GM18951 (cell line): ENCODE measurements at regions not wholly inside any gene's neighbourhood (a gene's known extent, or its start where the extent isn't known, plus 50 kb on each side); places are given as distances from the start of the nearest gene placed in this dataset.
"Not testable (repeated sequence)": the region's sequence is repeated elsewhere in the genome, so short reads cannot be mapped to it uniquely, and the experiment has no call there.

Experiments used
- POLR2A ChIP-seq: IDR thresholded peaks from 4 replicates; pipeline ENCODE4 v1.6.1; 2011; ENCODE audit warnings: mild to moderate bottlenecking; ENCODE audit not compliant: insufficient read length, insufficient read depth; ENCODE audit errors: extremely low read depth
- in situ Hi-C: fragments of 300-500 bp; cut with MboI; formaldehyde crosslinking; loops from one replicate; pipeline ENCODE4 v1.12.0; 2022; ENCODE audit warnings: low sequenced_read_pairs, mixed read lengths, inconsistent platforms; ENCODE audit not compliant: unreplicated experiment

DNA sequence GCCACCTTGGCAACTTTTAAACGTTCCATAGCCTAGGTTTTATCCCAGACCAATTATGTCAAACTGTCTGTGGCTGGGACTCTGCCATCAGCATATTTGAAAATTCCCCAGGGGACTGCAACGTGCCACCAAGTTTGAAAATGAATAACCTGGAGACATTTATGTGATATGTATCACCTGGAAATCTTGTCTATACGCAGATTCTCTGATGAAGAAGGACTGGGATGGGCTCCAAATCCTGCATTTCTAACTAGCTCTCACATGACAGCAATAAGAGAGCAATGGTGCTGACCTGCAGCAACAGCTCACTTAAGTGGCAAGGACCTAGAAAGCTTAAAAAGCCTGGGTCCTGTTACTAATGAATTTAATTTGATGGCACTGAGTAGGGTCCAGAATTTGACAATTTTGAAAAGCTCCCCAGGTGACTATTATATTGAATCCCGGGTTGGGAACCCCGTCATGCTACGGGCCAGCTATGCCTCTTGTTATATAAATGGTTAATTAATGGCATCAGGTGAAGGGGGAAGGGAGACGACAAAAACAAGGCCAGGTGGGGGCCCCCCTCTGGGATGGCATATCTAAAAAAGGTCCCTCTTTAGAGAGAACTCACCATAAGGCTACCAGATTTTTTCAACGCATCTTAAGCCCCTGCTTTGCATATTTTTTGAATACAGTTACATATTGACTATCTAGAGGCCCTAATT lies 213.7 kb downstream of the ZIC5 start:
- in situ Hi-C loops = no loop called here
- no peak for TF ChIP-seq POLR2A

DNA sequence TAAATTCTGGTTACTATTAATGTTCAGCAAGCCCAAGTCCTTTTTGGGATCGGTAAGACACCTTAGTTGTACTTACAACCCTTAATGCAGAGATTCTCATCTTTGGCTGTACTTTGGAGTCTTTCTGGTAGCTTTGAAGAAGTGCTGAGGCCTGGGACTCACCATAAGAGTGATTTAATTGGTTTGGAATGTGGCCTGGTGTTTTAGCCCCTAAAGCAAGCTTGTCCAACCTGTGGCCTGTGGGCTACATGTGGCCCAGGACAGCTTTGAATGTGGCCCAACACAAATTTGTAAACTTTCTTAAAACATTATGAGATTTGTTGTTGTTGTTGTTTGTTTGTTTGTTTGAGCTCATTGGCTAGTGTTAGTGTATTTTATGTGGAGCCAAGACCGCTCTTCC lies 215.3 kb downstream of the ZIC5 start:
- no peak for TF ChIP-seq POLR2A
- in situ Hi-C loops = no loop called here

DNA sequence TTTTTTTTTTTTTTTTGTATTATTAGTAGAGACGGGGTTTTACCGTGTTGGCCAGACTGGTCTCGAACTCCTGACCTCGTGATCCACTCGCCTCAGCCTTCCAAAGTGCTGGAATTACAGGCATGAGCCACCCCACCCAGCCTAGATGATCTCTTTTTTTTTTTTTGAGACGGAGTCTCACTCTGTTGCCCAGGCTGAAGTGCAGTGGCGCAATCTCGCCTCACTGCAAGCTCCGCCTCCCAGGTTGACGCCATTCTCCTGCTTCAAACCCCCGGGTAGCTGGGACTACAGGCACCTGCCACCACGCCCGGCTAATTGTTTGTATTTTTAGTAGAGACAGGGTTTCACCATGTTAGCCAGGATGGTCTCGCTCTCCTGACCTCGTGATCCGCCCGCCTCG lies 216.8 kb downstream of the ZIC5 start:
- in situ Hi-C loops = not testable (repeated sequence)

DNA sequence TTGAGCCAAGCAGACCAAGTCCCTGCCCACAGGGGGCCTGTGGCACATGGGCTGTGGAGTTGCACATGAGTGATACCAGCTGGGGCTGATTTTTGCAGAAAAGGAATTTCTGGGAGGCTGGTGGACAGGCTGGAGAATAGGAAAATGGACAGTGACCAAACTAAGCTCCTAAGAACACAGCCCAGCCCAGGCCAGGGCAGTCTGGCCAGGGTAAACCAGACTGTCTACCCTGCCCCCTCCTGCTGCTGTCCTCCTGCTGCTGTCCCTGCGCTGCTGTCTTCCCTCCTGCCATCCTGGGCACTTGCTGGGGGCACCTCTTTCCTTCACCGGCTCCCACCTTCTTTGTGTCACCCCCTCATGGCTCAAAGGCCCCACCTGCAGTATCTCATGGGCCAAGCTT lies 219.2 kb downstream of the ZIC5 start:
- in situ Hi-C loops = no loop called here
- no peak for TF ChIP-seq POLR2A

DNA sequence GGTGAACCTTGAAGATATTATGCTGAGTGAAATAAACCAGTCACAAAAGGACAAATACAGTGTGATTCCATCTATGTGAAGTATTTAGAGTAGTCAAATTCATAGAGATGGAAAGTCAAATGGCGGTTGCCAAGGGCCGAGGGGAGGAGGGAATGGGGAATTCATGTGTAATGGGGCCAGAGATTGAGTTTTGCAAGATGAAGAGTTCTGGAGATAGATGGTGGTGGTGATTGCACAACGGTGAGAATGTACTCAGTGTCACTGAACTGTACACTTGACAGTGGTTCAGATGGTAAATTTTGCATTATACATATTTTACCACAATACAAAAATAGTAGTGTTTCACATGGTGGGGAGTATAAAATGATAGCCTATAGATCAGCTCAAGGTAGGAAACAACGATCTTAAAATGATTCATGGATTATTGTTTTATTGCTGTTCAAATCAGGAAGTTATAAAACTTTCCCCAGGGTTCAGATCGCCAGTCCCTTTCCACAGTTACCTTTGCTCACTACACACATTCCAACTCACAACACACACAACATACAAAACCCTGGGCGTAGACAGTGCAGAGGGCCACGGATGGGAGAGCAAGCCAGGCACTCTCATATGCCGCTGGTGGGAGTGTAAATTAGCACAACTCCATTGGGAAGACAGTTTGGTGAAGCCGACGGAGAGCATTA lies 219.9 kb downstream of the ZIC5 start:
- no peak for TF ChIP-seq POLR2A
- in situ Hi-C loops = no loop called here

DNA sequence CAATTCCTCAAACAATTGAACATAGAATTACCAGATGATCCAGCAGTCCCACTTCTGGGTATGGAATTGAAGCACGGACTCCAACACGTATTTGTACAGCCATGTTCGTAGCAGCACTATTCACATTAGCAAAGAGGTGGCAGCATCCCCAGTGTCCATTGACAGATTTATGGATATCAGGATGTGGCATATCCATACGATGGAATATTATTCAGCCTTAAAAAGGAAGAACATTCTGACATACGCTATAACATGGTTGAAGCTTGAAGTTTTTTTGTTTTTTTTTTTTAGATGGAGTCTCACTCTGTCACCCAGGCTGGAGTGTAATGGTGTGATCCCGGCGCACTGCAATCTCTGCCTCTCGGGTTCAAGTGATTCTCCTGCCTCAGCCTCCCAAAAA lies 220.6 kb downstream of the ZIC5 start:
- in situ Hi-C loops = no loop called here
- no peak for TF ChIP-seq POLR2A

DNA sequence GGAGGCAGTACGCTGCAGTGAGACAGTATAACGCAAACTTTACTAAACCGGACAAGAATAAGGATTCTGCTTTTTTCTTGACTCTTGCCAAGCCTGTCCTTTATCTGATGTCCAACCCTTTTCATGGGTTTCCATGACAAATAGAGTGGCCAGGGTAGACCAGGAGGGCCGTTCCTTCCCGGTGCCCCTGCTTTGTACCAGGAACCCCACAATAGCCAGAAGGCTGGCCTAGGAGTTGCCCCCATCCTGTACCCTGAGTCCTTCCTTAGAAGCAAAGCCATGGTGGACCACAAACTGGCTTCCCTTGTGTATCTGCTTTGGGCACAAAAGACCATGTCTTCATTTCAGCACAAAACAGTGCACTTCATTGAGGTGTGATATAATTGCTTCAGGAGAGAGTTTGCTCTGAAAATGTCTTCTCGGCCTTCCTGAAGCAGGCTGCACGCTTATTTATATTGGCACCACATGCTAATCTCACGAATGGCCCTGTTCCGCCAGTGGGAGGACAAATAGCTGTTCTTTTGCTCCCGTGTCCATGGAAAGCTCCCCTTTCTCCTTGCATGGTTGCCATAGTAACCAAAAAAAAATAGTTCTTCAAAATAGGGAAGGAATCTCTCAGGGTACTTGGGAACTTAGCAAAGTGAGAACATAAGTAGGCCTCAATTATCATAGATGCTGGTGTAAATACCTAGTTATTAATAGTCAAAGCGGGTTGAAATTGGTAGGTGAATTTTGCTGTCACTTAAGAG lies 222.1 kb downstream of the ZIC5 start:
- TF ChIP-seq POLR2A = no peak
- in situ Hi-C loops = no loop called here

DNA sequence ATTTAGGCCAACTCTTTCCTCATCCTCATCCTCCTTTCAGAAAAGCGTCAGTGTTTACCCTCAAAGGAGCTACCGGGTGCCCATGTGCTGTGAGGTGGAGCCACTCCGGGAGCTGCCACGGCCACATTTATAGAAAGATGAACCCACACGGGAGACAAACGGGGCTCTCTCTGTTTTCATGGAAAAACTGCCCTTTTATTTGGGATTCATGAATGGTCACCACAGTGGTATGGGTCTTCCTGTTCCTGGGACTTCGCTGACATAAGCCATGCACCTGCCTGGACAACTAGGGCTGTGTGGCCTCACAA lies 224.2 kb downstream of the ZIC5 start:
- no peak for TF ChIP-seq POLR2A
- in situ Hi-C loops = no loop called here

DNA sequence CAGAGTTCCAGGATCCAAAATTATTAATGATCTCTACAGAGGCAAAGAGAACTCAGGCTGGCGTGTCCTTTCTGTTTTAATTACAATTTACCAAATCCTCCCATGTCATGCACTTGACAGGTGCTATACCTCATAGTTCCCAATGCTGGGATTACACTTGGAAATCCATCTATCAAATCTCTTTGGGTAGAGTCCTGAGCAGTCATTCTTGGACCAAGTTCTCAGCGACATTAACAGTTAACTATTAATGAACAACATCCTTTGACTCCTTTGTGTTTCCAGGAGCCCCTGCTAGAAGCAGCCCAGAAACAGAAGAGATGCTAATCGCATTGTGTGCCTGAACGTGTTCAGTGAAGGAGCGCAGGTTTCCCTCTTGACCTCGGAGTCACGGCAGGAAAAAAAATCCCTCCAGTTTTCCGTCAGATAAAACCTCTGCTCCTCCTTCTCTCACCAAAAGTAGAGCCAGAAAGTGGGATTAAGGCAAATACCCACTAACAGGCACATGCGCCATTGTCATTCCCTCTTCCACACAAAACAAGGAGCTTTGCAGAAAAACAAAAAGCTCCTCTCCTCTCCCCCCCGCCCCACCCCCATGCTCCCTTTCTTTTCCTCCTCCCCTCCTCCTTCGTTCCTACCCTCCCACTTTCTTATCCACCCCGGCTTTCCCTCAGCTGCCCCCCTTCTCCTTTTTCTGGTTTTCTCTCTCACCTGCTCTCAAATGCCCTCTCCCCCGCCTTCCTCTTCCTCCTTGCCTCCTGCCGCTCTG lies 224.7 kb downstream of the ZIC5 start:
- TF ChIP-seq POLR2A = no peak
- in situ Hi-C loops = no loop called here

DNA sequence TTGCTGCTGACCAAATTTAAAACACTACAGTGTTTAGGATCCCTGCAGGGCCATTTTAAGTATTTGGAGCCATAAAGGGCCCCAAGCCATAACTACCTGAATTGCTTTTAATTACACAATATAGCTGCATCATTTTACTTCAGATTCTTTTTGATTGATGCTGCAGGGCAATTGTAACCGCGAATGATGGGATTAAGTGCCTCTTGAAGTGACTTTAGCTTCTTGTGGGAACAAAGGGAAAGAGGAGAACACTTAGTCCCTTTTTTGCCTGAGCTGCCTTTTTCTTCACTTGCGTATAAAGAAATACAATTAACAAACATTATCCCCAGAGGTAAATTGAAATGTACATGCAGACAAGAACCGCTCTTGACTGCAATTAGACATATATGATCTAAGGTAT lies 228.5 kb downstream of the ZIC5 start:
- in situ Hi-C loops = no loop called here
- TF ChIP-seq POLR2A = no peak

DNA sequence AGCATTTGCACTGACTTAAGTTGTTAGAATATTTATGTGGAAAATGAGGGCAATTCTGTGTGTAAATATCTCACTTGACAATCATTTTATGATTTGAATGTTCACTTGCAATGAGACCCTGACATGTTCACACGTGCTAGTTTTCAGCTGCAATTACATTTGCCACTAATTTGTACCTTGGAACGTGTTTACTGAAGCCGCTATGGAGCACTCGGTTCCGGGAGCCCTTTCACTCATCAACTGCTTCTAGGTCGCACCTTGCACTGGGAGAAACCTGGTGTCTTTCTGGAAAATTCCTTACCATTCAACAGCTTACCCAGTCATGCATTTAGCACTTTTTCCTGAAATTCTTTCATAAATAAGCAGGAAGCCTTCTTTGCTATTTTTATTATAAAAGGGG lies 229.6 kb downstream of the ZIC5 start:
- no peak for TF ChIP-seq POLR2A
- in situ Hi-C loops = no loop called here

DNA sequence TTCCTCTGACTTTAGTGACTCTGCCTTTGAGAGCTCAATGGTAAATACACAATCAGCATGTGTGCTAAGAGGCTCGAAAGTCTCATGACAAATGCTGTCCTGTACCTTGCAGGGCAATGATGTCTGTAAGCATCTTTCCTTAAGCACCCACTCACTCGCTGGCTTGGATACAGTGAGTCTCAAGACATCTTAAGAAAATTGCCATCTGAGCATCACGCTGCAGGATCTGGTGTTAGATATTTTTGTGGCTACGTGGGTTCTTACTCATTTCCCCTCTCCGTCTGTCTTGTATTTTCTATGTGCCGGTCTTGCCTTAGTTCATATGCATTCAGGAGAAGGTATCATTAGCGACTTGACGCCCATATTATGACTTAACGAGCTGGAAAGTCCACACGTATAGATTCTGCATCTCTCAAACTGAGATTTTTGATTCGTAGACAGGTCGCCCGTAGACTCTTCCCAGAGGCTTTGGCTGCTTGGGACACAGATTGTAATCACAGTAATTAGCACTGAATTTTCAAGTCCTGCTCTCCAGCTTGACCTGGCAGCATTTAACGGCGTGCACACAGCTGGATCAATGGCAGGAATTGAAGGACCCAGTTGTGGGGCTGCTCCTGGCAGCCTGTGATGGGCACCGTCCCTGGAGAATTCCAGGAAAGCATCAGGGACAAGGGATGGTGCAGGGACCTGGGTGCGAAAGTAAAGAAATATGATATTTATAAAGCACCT lies 231.2 kb downstream of the ZIC5 start:
- TF ChIP-seq POLR2A = no peak
- in situ Hi-C loops = no loop called here

DNA sequence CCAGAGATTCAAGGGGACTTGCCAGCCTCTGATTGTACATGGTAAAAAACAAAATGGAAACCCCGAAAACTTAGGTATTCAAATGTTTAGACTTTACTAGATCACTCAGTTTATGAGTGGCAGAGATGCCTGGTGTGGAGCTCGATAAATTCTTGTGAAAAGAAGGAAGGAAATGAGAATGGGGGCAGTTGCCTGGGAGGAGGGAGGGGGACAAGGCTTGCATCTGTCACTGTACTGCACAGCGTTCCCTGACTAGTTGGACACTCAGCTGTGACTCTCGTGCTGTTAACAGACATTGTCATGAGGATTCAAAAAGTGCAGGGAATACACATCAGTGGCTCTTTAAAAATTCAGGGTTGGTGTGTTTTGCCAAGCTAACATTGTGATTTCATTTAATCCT lies 232.9 kb downstream of the ZIC5 start:
- in situ Hi-C loops = no loop called here
- no peak for TF ChIP-seq POLR2A
